HuH-7 (cell line): ENCODE measurements at regions not wholly inside any gene's neighbourhood (a gene's known extent, or its start where the extent isn't known, plus 50 kb on each side); places are given as distances from the start of the nearest gene placed in this dataset.

Experiments used
- DNase-seq: peaks from one replicate; pipeline ENCODE4 v3.0.0; 2011; ENCODE audit warnings: low spot score

- DNase-seq: no peak
These were observed 459.3 kb upstream of the ADAMTS5 start for GRCh38 chr21:27426196-27426595.

- DNase-seq: no peak
These were observed 458.7 kb upstream of the ADAMTS5 start for GRCh38 chr21:27425574-27425973.

GRCh38 chr21:27425172-27425571 lies 458.3 kb upstream of the ADAMTS5 start:
- DNase-seq: no peak

- no peak for DNase-seq
These were observed 457.7 kb upstream of the ADAMTS5 start for GRCh38 chr21:27424601-27425000.

GRCh38 chr21:27423906-27424595 lies 457.2 kb upstream of the ADAMTS5 start:
- no peak for DNase-seq

- no peak for DNase-seq
These were observed 456.1 kb upstream of the ADAMTS5 start for GRCh38 chr21:27423038-27423437.

GRCh38 chr21:27422435-27422834 lies 455.5 kb upstream of the ADAMTS5 start:
- DNase-seq: no peak

- no peak for DNase-seq
These were observed 454.8 kb upstream of the ADAMTS5 start for GRCh38 chr21:27421654-27422053.

- DNase-seq: no peak
These were observed 452.3 kb upstream of the ADAMTS5 start for GRCh38 chr21:27419153-27419552.

GRCh38 chr21:27418346-27418745 lies 451.5 kb upstream of the ADAMTS5 start:
- DNase-seq: no peak

- DNase-seq: no peak
These were observed 445.6 kb upstream of the ADAMTS5 start for GRCh38 chr21:27412530-27412929.

- no peak for DNase-seq
These were observed 441.9 kb upstream of the ADAMTS5 start for GRCh38 chr21:27408826-27409225.

- DNase-seq: no peak
These were observed 440.4 kb upstream of the ADAMTS5 start for GRCh38 chr21:27407271-27407670.

- DNase-seq: no peak
These were observed 439.6 kb upstream of the ADAMTS5 start for GRCh38 chr21:27406300-27407009.

- DNase-seq: no peak
These were observed 436.1 kb upstream of the ADAMTS5 start for GRCh38 chr21:27403011-27403410.

GRCh38 chr21:27400045-27400444 lies 433.2 kb upstream of the ADAMTS5 start:
- DNase-seq: no peak

GRCh38 chr21:27397578-27397977 lies 430.7 kb upstream of the ADAMTS5 start:
- no peak for DNase-seq

- DNase-seq: no peak
These were observed 426.8 kb upstream of the ADAMTS5 start for GRCh38 chr21:27393726-27394125.

- no peak for DNase-seq
These were observed 425.1 kb upstream of the ADAMTS5 start for GRCh38 chr21:27391990-27392389.

GRCh38 chr21:27390384-27390783 lies 423.5 kb upstream of the ADAMTS5 start:
- no peak for DNase-seq

GRCh38 chr21:27388825-27389224 lies 421.9 kb upstream of the ADAMTS5 start:
- no peak for DNase-seq

- DNase-seq: no peak
These were observed 415.5 kb upstream of the ADAMTS5 start for GRCh38 chr21:27382404-27382803.

GRCh38 chr21:27380303-27380702 lies 413.4 kb upstream of the ADAMTS5 start:
- DNase-seq: no peak

GRCh38 chr21:27379354-27379753 lies 412.5 kb upstream of the ADAMTS5 start:
- no peak for DNase-seq
